Suprapubic skin (tissue), 4 donors: ENCODE measurements at regions not wholly inside any gene's neighbourhood (a gene's known extent, or its start where the extent isn't known, plus 50 kb on each side); places are given as distances from the start of the nearest gene placed in this dataset.

ENCODE experiments used
- DNase-seq, 2 donors: peaks; one replicate each; pipeline ENCODE4 v3.0.0-alpha.2; 2019; ENCODE audit warnings: low spot score in 2 of 2
- H3K27ac ChIP-seq: fragments of 200-600 bp; sonication (generic); one replicate; pipeline ENCODE4 v1.5.1; 2019
- H3K27me3 ChIP-seq: fragments of 200-600 bp; sonication (generic); one replicate; pipeline ENCODE4 v1.5.1; 2019
- H3K36me3 ChIP-seq: fragments of 200-600 bp; sonication (generic); one replicate; pipeline ENCODE4 v1.5.1; 2019
- H3K4me1 ChIP-seq: fragments of 200-600 bp; sonication (generic); one replicate; pipeline ENCODE4 v1.5.1; 2019
- H3K4me3 ChIP-seq: fragments of 200-600 bp; sonication (generic); one replicate; pipeline ENCODE4 v1.5.1; 2019; ENCODE audit warnings: mild to moderate bottlenecking
- H3K9me3 ChIP-seq: fragments of 200-600 bp; sonication (generic); one replicate; pipeline ENCODE4 v1.5.1; 2019
- CTCF ChIP-seq, 2 donors: fragments of 200-600 bp in 1 of 2; fragments of 450-650 bp in 1 of 2; sonication (generic) in 1 of 2; IDR thresholded peaks; one replicate each; pipeline ENCODE4 v1.5.1; 2016 to 2019; ENCODE audit warnings: antibody characterized with exemption in 2 of 2, mild to moderate bottlenecking in 1 of 2, moderate library complexity in 1 of 2
- EP300 ChIP-seq: sonication (generic); formaldehyde crosslinking; IDR thresholded peaks from one replicate; pipeline ENCODE4 v1.6.1; 2017; ENCODE audit warnings: antibody characterized with exemption
- POLR2A ChIP-seq, 2 donors: fragments of 450-650 bp; IDR thresholded peaks; one replicate each; pipeline ENCODE4 v1.6.1; 2017; ENCODE audit warnings: antibody characterized with exemption in 2 of 2, mild to moderate bottlenecking in 2 of 2, moderate library complexity in 2 of 2
- POLR2AphosphoS5 ChIP-seq, 3 donors: sonication (generic); formaldehyde crosslinking; IDR thresholded peaks; one replicate each; pipeline ENCODE4 v1.6.1; 2017; ENCODE audit warnings: antibody characterized with exemption in 3 of 3
- WGBS: methylation state at CpG from one replicate; pipeline ENCODE4 v1.1.5; 2018; 5-methylcytosine and 5-hydroxymethylcytosine counted together

DNA sequence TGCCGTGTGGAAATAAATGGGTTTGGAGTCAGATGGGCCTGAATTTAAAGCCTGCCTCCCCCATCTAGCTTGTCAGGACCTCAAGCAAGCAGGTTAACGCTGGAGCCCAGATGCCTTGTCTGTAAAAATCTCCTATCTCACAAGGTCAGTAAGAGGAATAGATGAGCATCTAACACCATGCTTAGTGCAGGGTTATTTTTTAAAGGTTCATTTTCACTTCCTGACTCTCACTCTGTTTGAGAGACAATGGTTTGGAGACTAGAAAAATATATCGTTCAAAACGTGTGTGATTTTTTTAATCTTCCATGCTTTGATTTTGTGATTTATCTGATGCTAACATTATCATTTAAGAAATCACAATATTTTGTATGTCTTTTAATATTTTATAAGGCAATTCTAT is 114.0 kb upstream of the TAB2 start:
- H3K27ac ChIP-seq, result no peak overlapping the region
- 81% methylated on average over 4 of the region's 4 CpGs for WGBS
- DNase-seq, result no peak

DNA sequence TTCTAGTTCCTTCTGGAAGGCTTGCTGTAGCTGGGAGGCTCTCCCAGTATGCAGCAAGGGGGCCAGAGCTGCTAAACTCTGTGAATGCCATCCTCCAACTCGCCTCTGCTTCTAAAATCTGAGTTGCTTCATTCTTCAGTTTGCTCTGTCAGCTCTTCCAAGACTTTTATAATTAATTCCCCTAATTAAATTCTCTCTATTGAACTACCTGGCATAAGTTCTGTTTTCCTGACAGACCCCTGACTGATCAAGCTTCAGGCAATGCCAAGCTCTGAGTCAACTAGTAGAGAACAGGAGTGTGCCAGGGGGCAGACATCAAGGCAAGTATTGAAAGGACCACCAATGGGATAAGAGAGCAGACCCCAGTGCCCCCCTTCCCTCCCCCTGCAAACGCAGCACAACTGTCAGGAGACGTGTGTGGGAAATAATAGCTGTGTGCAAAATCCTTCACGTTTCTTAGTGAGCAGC is 109.3 kb upstream of the TAB2 start:
- Histone ChIP-seq H3K27ac (no peak overlapping the region), H3K36me3 (no peaks in the 10 kb centered on the region), H3K4me3 (no peak overlapping the region), H3K4me1 (no peaks in the 10 kb centered on the region), H3K27me3 (no peaks in the 10 kb centered on the region), H3K9me3 (no peaks in the 10 kb centered on the region)
- WGBS, result 58% methylated on average over 4 of the region's 4 CpGs
- DNase-seq, result no peak
- no peak for TF ChIP-seq POLR2AphosphoS5 (IDR thresholded peaks at IDR 0.05)
- TF ChIP-seq CTCF (IDR thresholded peaks at IDR 0.05), result no peak
- TF ChIP-seq EP300, result no peak
- no peak for TF ChIP-seq POLR2A (IDR thresholded peaks at IDR 0.05)

More for the DNA sequence above, 114.0 kb upstream of the TAB2 start:
- Histone ChIP-seq H3K4me3 (no peak overlapping the region), H3K4me1 (no peaks in the 10 kb centered on the region), H3K27me3 (no peaks in the 10 kb centered on the region), H3K9me3 (peaks cover 6% of the 10 kb centered on the region), H3K36me3 (no peaks in the 10 kb centered on the region)
- no peak for TF ChIP-seq CTCF (IDR thresholded peaks at IDR 0.05)
- no peak for TF ChIP-seq POLR2A (IDR thresholded peaks at IDR 0.05)
- TF ChIP-seq EP300, result no peak
- no peak for TF ChIP-seq POLR2AphosphoS5 (IDR thresholded peaks at IDR 0.05)

- 76% methylated on average over 2 of the region's 2 CpGs for WGBS
- TF ChIP-seq CTCF (IDR thresholded peaks at IDR 0.05) (no peak), POLR2AphosphoS5 (IDR thresholded peaks at IDR 0.05) (no peak), POLR2A (IDR thresholded peaks at IDR 0.05) (no peak), EP300 (no peak)
These were observed 107.4 kb upstream of the TAB2 start for GRCh38 chr6:149209871-149210775.

DNA sequence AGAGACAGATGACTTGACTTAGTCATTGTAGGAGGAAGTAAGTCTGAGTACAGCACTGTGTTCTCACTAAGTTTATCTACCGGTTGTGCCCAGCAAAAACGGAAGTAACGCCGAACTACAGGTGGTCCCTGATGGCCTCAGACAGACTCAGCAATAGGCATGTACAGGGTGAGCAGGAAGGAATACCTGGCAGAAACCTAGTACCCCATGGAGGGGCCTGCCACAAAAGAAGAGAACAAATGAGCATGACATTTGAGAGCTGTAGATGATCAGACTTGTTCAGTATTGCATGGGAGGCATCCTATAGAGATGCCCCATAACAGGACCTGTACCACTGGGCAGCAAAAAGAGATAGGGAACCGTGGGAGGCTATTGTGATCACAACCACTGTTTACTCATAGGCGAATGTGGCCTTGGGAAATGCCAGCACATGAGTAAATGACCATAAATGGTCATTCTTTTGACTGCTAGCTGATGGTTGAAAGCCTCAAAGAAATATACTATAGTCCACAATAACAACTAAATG is 106.4 kb upstream of the TAB2 start:
- no peaks in the 10 kb centered on the region for H3K36me3 ChIP-seq
- TF ChIP-seq CTCF (IDR thresholded peaks at IDR 0.05), result no peak
- no peaks in the 10 kb centered on the region for H3K4me1 ChIP-seq
- H3K27me3 ChIP-seq, result no peaks in the 10 kb centered on the region
- no peak for DNase-seq
- H3K9me3 ChIP-seq, result no peaks in the 10 kb centered on the region
- 75% methylated on average over 6 of the region's 6 CpGs for WGBS
- H3K27ac ChIP-seq, result no peak overlapping the region
- no peak overlapping the region for H3K4me3 ChIP-seq

More at GRCh38 chr6:149209871-149210775, 107.4 kb upstream of the TAB2 start:
- Histone ChIP-seq H3K4me1 (no peaks in the 10 kb centered on the region), H3K27me3 (no peaks in the 10 kb centered on the region), H3K4me3 (no peak overlapping the region), H3K27ac (no peak overlapping the region), H3K9me3 (no peaks in the 10 kb centered on the region), H3K36me3 (no peaks in the 10 kb centered on the region)
- no peak for DNase-seq

DNA sequence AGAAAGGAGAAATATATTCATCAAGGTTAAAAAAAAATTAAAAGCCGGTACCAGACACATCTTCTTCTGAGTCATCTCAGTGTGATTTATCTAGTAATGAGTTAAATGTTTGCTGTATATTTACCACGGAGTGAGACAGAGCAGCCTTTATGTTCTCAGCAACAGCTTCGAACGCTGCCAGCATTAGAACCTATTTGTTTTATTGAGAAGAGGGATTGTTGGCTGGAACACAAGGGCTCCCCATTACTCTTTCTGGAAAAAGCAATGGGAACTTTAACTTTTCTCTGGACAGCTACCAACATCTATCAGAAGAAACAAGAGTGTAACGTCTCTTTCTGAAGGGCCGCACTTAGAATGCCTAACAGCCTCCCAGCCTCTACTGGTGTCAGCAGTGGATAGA is 105.3 kb upstream of the TAB2 start:
- 52% methylated on average over 6 of the region's 6 CpGs for WGBS
- H3K27ac ChIP-seq, result no peak overlapping the region
- no peaks in the 10 kb centered on the region for H3K27me3 ChIP-seq
- no peaks in the 10 kb centered on the region for H3K9me3 ChIP-seq
- no peaks in the 10 kb centered on the region for H3K4me1 ChIP-seq
- DNase-seq, result no peak
- no peak overlapping the region for H3K4me3 ChIP-seq
- no peak for TF ChIP-seq CTCF (IDR thresholded peaks at IDR 0.05)
- TF ChIP-seq POLR2AphosphoS5 (IDR thresholded peaks at IDR 0.05), result no peak
- no peak for TF ChIP-seq EP300
- H3K36me3 ChIP-seq, result no peaks in the 10 kb centered on the region
